ENCODE measurements at regions not wholly inside any gene's neighbourhood (a gene's known extent, or its start where the extent isn't known, plus 50 kb on each side); places are given as distances from the start of the nearest gene placed in this dataset.
"Not testable (repeated sequence)": the region's sequence is repeated elsewhere in the genome, so short reads cannot be mapped to it uniquely, and the experiment has no call there.

DNA sequence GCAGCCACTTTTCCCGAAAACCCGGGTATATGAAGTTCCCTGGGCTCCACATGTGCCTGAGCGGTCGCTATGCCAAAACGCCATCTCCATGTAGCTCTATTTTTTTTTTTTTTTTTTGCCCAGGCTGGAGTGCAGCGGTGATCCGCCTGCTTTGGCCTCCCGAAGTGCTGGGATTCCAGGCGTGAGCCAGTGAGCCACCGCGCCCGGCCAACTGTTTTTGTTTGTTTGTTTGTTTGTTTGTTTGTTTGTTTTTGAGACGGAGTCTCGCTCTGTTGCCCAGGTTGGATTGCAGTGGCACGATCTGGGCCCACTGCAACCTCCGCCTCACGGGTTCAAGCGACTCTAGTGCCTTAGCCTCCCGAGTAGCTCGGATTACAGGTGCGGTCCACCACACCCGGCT is 237.5 kb upstream of the IRAK1BP1 start:
- H3K79me2 ChIP-seq (ENCODE audit: insufficient read depth, low read length): no peaks in the 10 kb centered on the region
- H3K9ac ChIP-seq (ENCODE audit: low read depth, low read length): no peak overlapping the region
- no peak overlapping the region for H2AFZ ChIP-seq (ENCODE audit: low read depth, low read length)
- ATAC-seq (ENCODE audit: insufficient read depth, low read depth) (no peak), DNase-seq (no peak)
- H3K4me3 ChIP-seq (ENCODE audit: low read depth in 1 of 2, low read length in 2 of 2): no peak overlapping the region
- H3K9me3 ChIP-seq (ENCODE audit: insufficient read depth, low read length, severe bottlenecking): peaks cover 5% of the 10 kb centered on the region
- no peaks in the 10 kb centered on the region for H3K4me1 ChIP-seq (ENCODE audit: insufficient read depth, low read length)
- H3K27ac ChIP-seq (ENCODE audit: low read length): no peak overlapping the region
- H4K20me1 ChIP-seq (ENCODE audit: insufficient read depth, low read length): no peaks in the 10 kb centered on the region
- no peak overlapping the region for H3K4me2 ChIP-seq (ENCODE audit: insufficient read depth, low read length)
- no peaks in the 10 kb centered on the region for H3K36me3 ChIP-seq (ENCODE audit: insufficient read depth, low read length)
- no peaks in the 10 kb centered on the region for H3K27me3 ChIP-seq (ENCODE audit: insufficient read depth, low read length, poor library complexity)
- no peak for TF ChIP-seq EZH2 (IDR thresholded peaks at IDR 0.05; ENCODE audit: borderline replicate concordance, low read depth, low read length, severe bottlenecking)

GRCh38 chr6:78631976-78632375 is 235.4 kb upstream of the IRAK1BP1 start:
- DNase-seq (no peak), ATAC-seq (ENCODE audit: insufficient read depth, low read depth) (no peak)
- H3K27ac ChIP-seq (ENCODE audit: low read length): no peak overlapping the region
- no peaks in the 10 kb centered on the region for H4K20me1 ChIP-seq (ENCODE audit: insufficient read depth, low read length)
- H3K9ac ChIP-seq (ENCODE audit: low read depth, low read length): no peak overlapping the region
- no peak overlapping the region for H3K4me2 ChIP-seq (ENCODE audit: insufficient read depth, low read length)
- no peak overlapping the region for H3K4me3 ChIP-seq (ENCODE audit: low read depth in 1 of 2, low read length in 2 of 2)
- TF ChIP-seq EZH2 (IDR thresholded peaks at IDR 0.05; ENCODE audit: borderline replicate concordance, low read depth, low read length, severe bottlenecking): no peak
- TF ChIP-seq, protein P1, sequence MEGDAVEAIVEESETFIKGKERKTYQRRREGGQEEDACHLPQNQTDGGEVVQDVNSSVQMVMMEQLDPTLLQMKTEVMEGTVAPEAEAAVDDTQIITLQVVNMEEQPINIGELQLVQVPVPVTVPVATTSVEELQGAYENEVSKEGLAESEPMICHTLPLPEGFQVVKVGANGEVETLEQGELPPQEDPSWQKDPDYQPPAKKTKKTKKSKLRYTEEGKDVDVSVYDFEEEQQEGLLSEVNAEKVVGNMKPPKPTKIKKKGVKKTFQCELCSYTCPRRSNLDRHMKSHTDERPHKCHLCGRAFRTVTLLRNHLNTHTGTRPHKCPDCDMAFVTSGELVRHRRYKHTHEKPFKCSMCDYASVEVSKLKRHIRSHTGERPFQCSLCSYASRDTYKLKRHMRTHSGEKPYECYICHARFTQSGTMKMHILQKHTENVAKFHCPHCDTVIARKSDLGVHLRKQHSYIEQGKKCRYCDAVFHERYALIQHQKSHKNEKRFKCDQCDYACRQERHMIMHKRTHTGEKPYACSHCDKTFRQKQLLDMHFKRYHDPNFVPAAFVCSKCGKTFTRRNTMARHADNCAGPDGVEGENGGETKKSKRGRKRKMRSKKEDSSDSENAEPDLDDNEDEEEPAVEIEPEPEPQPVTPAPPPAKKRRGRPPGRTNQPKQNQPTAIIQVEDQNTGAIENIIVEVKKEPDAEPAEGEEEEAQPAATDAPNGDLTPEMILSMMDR (IDR thresholded peaks at IDR 0.05; ENCODE audit: borderline replicate concordance, extremely low read depth, low read length, poor library complexity, severe bottlenecking): no peak
- H3K79me2 ChIP-seq (ENCODE audit: insufficient read depth, low read length): no peaks in the 10 kb centered on the region
- H3K4me1 ChIP-seq (ENCODE audit: insufficient read depth, low read length): no peaks in the 10 kb centered on the region
- H3K36me3 ChIP-seq (ENCODE audit: insufficient read depth, low read length): no peaks in the 10 kb centered on the region
- no peak overlapping the region for H2AFZ ChIP-seq (ENCODE audit: low read depth, low read length)
- H3K9me3 ChIP-seq (ENCODE audit: insufficient read depth, low read length, severe bottlenecking): peaks cover 5% of the 10 kb centered on the region
- no peaks in the 10 kb centered on the region for H3K27me3 ChIP-seq (ENCODE audit: insufficient read depth, low read length, poor library complexity)

DNA sequence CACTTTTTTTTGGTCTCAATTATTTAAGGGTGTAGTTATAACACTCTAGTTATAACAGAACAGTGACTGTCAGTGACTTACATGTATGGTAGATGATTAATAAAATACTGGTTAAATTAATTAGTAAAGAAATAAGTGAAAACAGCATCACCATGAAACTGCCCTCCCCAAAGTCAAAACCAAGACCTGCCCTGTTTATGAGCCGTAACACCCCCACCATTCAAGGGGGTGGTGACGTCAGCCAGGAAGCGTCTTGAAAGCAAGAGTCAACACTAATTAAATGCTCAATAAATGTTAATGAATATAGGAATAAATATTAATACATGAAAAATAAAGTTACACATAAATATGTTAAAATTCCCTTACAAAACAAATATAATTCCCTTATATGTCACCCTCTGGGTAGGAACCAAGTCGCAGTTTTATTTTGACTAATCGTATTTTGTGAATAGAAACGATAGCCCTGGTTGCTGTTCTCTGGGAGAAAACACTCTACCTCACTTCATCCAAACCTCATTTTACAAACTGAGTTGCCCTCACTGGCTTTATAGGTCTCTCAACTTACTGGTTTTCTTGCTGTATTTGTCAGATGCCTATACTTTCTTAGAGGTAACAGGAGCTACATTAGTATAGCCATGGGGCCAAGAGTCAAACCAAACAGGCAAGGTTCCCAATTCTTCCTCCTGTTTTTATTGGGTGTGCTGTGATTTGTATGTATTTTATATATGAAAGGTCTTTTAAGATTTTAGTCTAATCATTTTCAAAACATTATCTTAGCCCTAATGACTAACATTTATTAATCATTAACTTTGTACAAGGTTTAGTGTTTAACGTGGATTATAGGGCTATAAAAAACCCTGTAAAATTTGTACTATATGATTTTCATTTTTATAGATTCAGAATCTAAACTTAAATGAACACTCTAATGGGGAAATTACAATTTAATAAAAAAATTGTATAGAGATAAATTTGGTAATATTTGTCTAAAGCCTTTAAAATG is 227.9 kb upstream of the IRAK1BP1 start:
- ATAC-seq (ENCODE audit: insufficient read depth, low read depth) (no peak), DNase-seq (no peak)
- H3K36me3 ChIP-seq (ENCODE audit: insufficient read depth, low read length): no peaks in the 10 kb centered on the region
- H3K27me3 ChIP-seq (ENCODE audit: insufficient read depth, low read length, poor library complexity): no peaks in the 10 kb centered on the region
- no peak overlapping the region for H3K4me2 ChIP-seq (ENCODE audit: insufficient read depth, low read length)
- TF ChIP-seq, protein P1 (IDR thresholded peaks at IDR 0.05; ENCODE audit: borderline replicate concordance, extremely low read depth, low read length, poor library complexity, severe bottlenecking): no peak
- TF ChIP-seq EZH2 (IDR thresholded peaks at IDR 0.05; ENCODE audit: borderline replicate concordance, low read depth, low read length, severe bottlenecking): no peak
- H2AFZ ChIP-seq (ENCODE audit: low read depth, low read length): no peak overlapping the region
- no peak overlapping the region for H3K9ac ChIP-seq (ENCODE audit: low read depth, low read length)
- no peak overlapping the region for H3K4me3 ChIP-seq (ENCODE audit: low read depth in 1 of 2, low read length in 2 of 2)
- no peaks in the 10 kb centered on the region for H4K20me1 ChIP-seq (ENCODE audit: insufficient read depth, low read length)
- H3K79me2 ChIP-seq (ENCODE audit: insufficient read depth, low read length): no peaks in the 10 kb centered on the region
- H3K27ac ChIP-seq (ENCODE audit: low read length): no peak overlapping the region
- no peaks in the 10 kb centered on the region for H3K4me1 ChIP-seq (ENCODE audit: insufficient read depth, low read length)
- no peaks in the 10 kb centered on the region for H3K9me3 ChIP-seq (ENCODE audit: insufficient read depth, low read length, severe bottlenecking)

- ATAC-seq (ENCODE audit: insufficient read depth, low read depth); H3K4me1 ChIP-seq (ENCODE audit: insufficient read depth, low read length); H3K4me2 ChIP-seq (ENCODE audit: insufficient read depth, low read length); H3K27me3 ChIP-seq (ENCODE audit: insufficient read depth, low read length, poor library complexity); H3K9me3 ChIP-seq (ENCODE audit: insufficient read depth, low read length, severe bottlenecking); H4K20me1 ChIP-seq (ENCODE audit: insufficient read depth, low read length); H3K79me2 ChIP-seq (ENCODE audit: insufficient read depth, low read length); H3K27ac ChIP-seq (ENCODE audit: low read length); H3K36me3 ChIP-seq (ENCODE audit: insufficient read depth, low read length); DNase-seq; H3K4me3 ChIP-seq (ENCODE audit: low read depth in 1 of 2, low read length in 2 of 2); H2AFZ ChIP-seq (ENCODE audit: low read depth, low read length); H3K9ac ChIP-seq (ENCODE audit: low read depth, low read length): not testable (repeated sequence)
These were observed 223.4 kb upstream of the IRAK1BP1 start for GRCh38 chr6:78643976-78644375.

- H3K27me3 ChIP-seq (ENCODE audit: insufficient read depth, low read length, poor library complexity); H3K79me2 ChIP-seq (ENCODE audit: insufficient read depth, low read length); H3K27ac ChIP-seq (ENCODE audit: low read length); DNase-seq; H3K9me3 ChIP-seq (ENCODE audit: insufficient read depth, low read length, severe bottlenecking); H3K36me3 ChIP-seq (ENCODE audit: insufficient read depth, low read length); H3K9ac ChIP-seq (ENCODE audit: low read depth, low read length); H2AFZ ChIP-seq (ENCODE audit: low read depth, low read length); H4K20me1 ChIP-seq (ENCODE audit: insufficient read depth, low read length); ATAC-seq (ENCODE audit: insufficient read depth, low read depth); H3K4me2 ChIP-seq (ENCODE audit: insufficient read depth, low read length); H3K4me3 ChIP-seq (ENCODE audit: low read depth in 1 of 2, low read length in 2 of 2); H3K4me1 ChIP-seq (ENCODE audit: insufficient read depth, low read length): not testable (repeated sequence)
These were observed 220.6 kb upstream of the IRAK1BP1 start for GRCh38 chr6:78646542-78647415.

DNA sequence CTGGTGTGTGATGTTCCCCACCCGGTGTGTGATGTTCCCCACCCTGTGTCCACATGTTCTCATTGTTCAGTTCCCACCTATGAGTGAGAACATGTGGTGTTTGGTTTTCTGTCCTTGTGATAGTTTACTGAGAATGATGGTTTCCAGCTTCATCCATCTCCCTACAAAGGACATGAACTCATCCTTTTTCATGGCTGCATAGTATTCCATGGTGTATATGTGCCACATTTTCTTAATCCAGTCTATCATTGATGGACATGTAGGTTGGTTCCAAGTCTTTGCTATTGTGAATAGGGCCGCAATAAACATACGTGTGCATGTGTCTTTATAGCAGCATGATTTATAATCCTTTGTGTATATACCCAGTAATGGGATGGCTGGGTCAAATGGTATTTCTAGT is 201.5 kb upstream of the IRAK1BP1 start:
- not testable (repeated sequence) for H3K27me3 ChIP-seq (ENCODE audit: insufficient read depth, low read length, poor library complexity)

More for the DNA sequence above, 201.5 kb upstream of the IRAK1BP1 start:
- not testable (repeated sequence) for H3K36me3 ChIP-seq (ENCODE audit: insufficient read depth, low read length); H3K9ac ChIP-seq (ENCODE audit: low read depth, low read length); H2AFZ ChIP-seq (ENCODE audit: low read depth, low read length); H3K79me2 ChIP-seq (ENCODE audit: insufficient read depth, low read length); ATAC-seq (ENCODE audit: insufficient read depth, low read depth); H3K4me3 ChIP-seq (ENCODE audit: low read depth in 1 of 2, low read length in 2 of 2); H3K9me3 ChIP-seq (ENCODE audit: insufficient read depth, low read length, severe bottlenecking); H4K20me1 ChIP-seq (ENCODE audit: insufficient read depth, low read length); H3K4me2 ChIP-seq (ENCODE audit: insufficient read depth, low read length); H3K27ac ChIP-seq (ENCODE audit: low read length); H3K4me1 ChIP-seq (ENCODE audit: insufficient read depth, low read length); DNase-seq

All from DND-41 (cell line).